SU-DHL-6 (cell line): ENCODE measurements at regions not wholly inside any gene's neighbourhood (a gene's known extent, or its start where the extent isn't known, plus 50 kb on each side); places are given as distances from the start of the nearest gene placed in this dataset.

ENCODE experiments used
- EZH2phosphoT487 ChIP-seq: fragments of 200-600 bp; sonication (generic), shearing (Covaris generic); conservative IDR thresholded peaks from 2 replicates; pipeline ENCODE4 v1.6.1; 2018; ENCODE audit warnings: mild to moderate bottlenecking, antibody characterized with exemption, low read length, moderate library complexity, mixed read lengths
- TF ChIP-seq, protein P1 (sequence below): fragments of 200-600 bp; sonication (generic); IDR thresholded peaks from one replicate; pipeline ENCODE4 v1.5.1; 2017; ENCODE audit warnings: antibody characterized with exemption, mild to moderate bottlenecking, low read length, moderate library complexity; ENCODE audit not compliant: insufficient read depth, poor library complexity, severe bottlenecking

- TF ChIP-seq, protein P1, sequence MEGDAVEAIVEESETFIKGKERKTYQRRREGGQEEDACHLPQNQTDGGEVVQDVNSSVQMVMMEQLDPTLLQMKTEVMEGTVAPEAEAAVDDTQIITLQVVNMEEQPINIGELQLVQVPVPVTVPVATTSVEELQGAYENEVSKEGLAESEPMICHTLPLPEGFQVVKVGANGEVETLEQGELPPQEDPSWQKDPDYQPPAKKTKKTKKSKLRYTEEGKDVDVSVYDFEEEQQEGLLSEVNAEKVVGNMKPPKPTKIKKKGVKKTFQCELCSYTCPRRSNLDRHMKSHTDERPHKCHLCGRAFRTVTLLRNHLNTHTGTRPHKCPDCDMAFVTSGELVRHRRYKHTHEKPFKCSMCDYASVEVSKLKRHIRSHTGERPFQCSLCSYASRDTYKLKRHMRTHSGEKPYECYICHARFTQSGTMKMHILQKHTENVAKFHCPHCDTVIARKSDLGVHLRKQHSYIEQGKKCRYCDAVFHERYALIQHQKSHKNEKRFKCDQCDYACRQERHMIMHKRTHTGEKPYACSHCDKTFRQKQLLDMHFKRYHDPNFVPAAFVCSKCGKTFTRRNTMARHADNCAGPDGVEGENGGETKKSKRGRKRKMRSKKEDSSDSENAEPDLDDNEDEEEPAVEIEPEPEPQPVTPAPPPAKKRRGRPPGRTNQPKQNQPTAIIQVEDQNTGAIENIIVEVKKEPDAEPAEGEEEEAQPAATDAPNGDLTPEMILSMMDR: no peak
- no peak for TF ChIP-seq EZH2phosphoT487
Observed at GRCh38 chr2:125979886-125980285, 676.1 kb upstream of the GYPC start.
